Omental fat pad (tissue), 3 donors: ENCODE measurements at regions not wholly inside any gene's neighbourhood (a gene's known extent, or its start where the extent isn't known, plus 50 kb on each side); places are given as distances from the start of the nearest gene placed in this dataset.

Experiments
- ATAC-seq: fragments of 150-250 bp; one replicate; pipeline ENCODE4 v1.9.1; 2016; ENCODE audit warnings: mild to moderate bottlenecking, moderate library complexity; ENCODE audit not compliant: low FRiP score
- DNase-seq: peaks from one replicate; pipeline ENCODE4 v3.0.0-alpha.2; 2019; ENCODE audit warnings: low spot score
- CTCF ChIP-seq, 3 donors: fragments of 450-650 bp; IDR thresholded peaks; one replicate each; pipeline ENCODE4 v1.5.1; 2016 to 2017; ENCODE audit warnings: antibody characterized with exemption in 3 of 3, mild to moderate bottlenecking in 3 of 3, moderate library complexity in 2 of 3

GRCh38 chr18:41347057-41347456, 608.0 kb upstream of the PIK3C3 start:
- DNase-seq (no peak), ATAC-seq (no peak)
- no peak for TF ChIP-seq CTCF (IDR thresholded peaks at IDR 0.05)

GRCh38 chr18:41343808-41344207, 611.2 kb upstream of the PIK3C3 start:
- no peak for TF ChIP-seq CTCF (IDR thresholded peaks at IDR 0.05)
- no peak for DNase-seq
- no peak for ATAC-seq

GRCh38 chr18:41338341-41338740, 616.7 kb upstream of the PIK3C3 start:
- DNase-seq (no peak), ATAC-seq (no peak)
- no peak for TF ChIP-seq CTCF (IDR thresholded peaks at IDR 0.05)

- no peak for ATAC-seq
- no peak for TF ChIP-seq CTCF (IDR thresholded peaks at IDR 0.05)
- DNase-seq, result no peak
These were observed 623.4 kb upstream of the PIK3C3 start for GRCh38 chr18:41331661-41332060.

- TF ChIP-seq CTCF (IDR thresholded peaks at IDR 0.05), result no peak
- DNase-seq (no peak), ATAC-seq (no peak)
These were observed 628.7 kb upstream of the PIK3C3 start for GRCh38 chr18:41326311-41326710.

- no peak for ATAC-seq
- TF ChIP-seq CTCF (IDR thresholded peaks at IDR 0.05), result no peak
- no peak for DNase-seq
These were observed 630.1 kb upstream of the PIK3C3 start for GRCh38 chr18:41324934-41325333.

GRCh38 chr18:41324020-41324791, 630.8 kb upstream of the PIK3C3 start:
- no peak for TF ChIP-seq CTCF (IDR thresholded peaks at IDR 0.05)
- DNase-seq, result no peak
- ATAC-seq, result no peak
